CD14-positive monocyte (primary cell): ENCODE measurements at regions not wholly inside any gene's neighbourhood (a gene's known extent, or its start where the extent isn't known, plus 50 kb on each side); places are given as distances from the start of the nearest gene placed in this dataset.

Experiments
- DNase-seq, 3 donors: peaks; one replicate each; pipeline ENCODE4 v3.0.0-alpha.2; 2011 to 2022
- H2AFZ ChIP-seq: 2 replicates; pipeline ENCODE4 v1.6.0; 2012; ENCODE audit warnings: mild to moderate bottlenecking, low read depth, low read length, inconsistent platforms; ENCODE audit not compliant: insufficient read depth, poor library complexity, severe bottlenecking
- H3K27ac ChIP-seq, 2 donors: 1 replicate in 1 of 2; 2 replicates in 1 of 2; pipeline ENCODE4 v1.5.1; 2012 to 2013; ENCODE audit warnings: low read length in 2 of 2, control low read depth in 1 of 2, inconsistent platforms in 1 of 2, low read depth in 1 of 2, mild to moderate bottlenecking in 1 of 2
- H3K27me3 ChIP-seq, 2 donors: one replicate each; pipeline versions ENCODE4 v1.6.0 to v1.6.1; 2011 to 2013; ENCODE audit warnings: low read length in 2 of 2; ENCODE audit not compliant: control insufficient read depth in 2 of 2, insufficient read depth in 2 of 2
- H3K36me3 ChIP-seq, 2 donors: replicated peaks in 1 of 2; 1 replicate in 1 of 2; 2 replicates in 1 of 2; pipeline versions ENCODE4 v1.5.1 to v1.6.1; 2012 to 2013; ENCODE audit warnings: low read length in 2 of 2, control low read depth in 1 of 2, inconsistent platforms in 1 of 2, mild to moderate bottlenecking in 1 of 2; ENCODE audit not compliant: insufficient read depth in 2 of 2, control insufficient read depth in 1 of 2
- H3K4me1 ChIP-seq, 2 donors: 1 replicate in 1 of 2; 2 replicates in 1 of 2; pipeline versions ENCODE4 v1.5.1 to v1.6.1; 2012 to 2013; ENCODE audit warnings: low read length in 2 of 2, control low read depth in 1 of 2, inconsistent platforms in 1 of 2, mild to moderate bottlenecking in 1 of 2, moderate library complexity in 1 of 2; ENCODE audit not compliant: insufficient read depth in 2 of 2, control insufficient read depth in 1 of 2
- H3K4me2 ChIP-seq: replicated peaks from 2 replicates; pipeline ENCODE3; 2012; ENCODE audit warnings: low read length, moderate library complexity, mild to moderate bottlenecking; ENCODE audit not compliant: poor library complexity, severe bottlenecking; ENCODE audit errors: extremely low read depth
- H3K4me3 ChIP-seq, 3 experiments: fragments of 200-600 bp in 1 of 3; sonication (generic) in 1 of 3; replicated peaks in 1 of 3; 1 replicate in 2 of 3; 2 replicates in 1 of 3; pipeline ENCODE4 v1.5.1; 2011 to 2013; ENCODE audit warnings: low read length in 3 of 3, mild to moderate bottlenecking in 3 of 3, control low read depth in 2 of 3, low read depth in 2 of 3, inconsistent platforms in 1 of 3, moderate library complexity in 1 of 3
- H3K79me2 ChIP-seq: 2 replicates; pipeline ENCODE4 v1.6.0; 2012; ENCODE audit warnings: mild to moderate bottlenecking, control low read depth, inconsistent platforms, low read length, moderate library complexity; ENCODE audit not compliant: insufficient read depth
- H3K9ac ChIP-seq: 2 replicates; pipeline ENCODE4 v1.6.0; 2017; ENCODE audit warnings: low read length, mild to moderate bottlenecking; ENCODE audit not compliant: insufficient read depth, poor library complexity, severe bottlenecking
- H3K9me3 ChIP-seq, 2 donors: replicated peaks in 1 of 2; 1 replicate in 1 of 2; 2 replicates in 1 of 2; pipeline versions ENCODE4 v1.5.1 to v1.6.1; 2012 to 2013; ENCODE audit warnings: low read length in 2 of 2, control low read depth in 1 of 2; ENCODE audit not compliant: control insufficient read depth in 1 of 2, insufficient read depth in 1 of 2
- H4K20me1 ChIP-seq: 2 replicates; pipeline ENCODE4 v1.6.0; 2012; ENCODE audit warnings: mild to moderate bottlenecking, low read length, control low read depth, moderate library complexity; ENCODE audit not compliant: insufficient read depth
- H3K27ac Mint-ChIP-seq, 7 donors: one replicate each; pipeline ENCODE4 v1.8.0; 2020; ENCODE audit warnings: mild to moderate bottlenecking in 7 of 7, mixed read lengths in 7 of 7, moderate library complexity in 6 of 7, inconsistent platforms in 2 of 7
- H3K27me3 Mint-ChIP-seq, 3 donors: one replicate each; pipeline ENCODE4 v1.8.0; 2021 to 2022; ENCODE audit warnings: low read depth in 3 of 3, mild to moderate bottlenecking in 3 of 3, mixed read lengths in 3 of 3, moderate library complexity in 3 of 3, inconsistent platforms in 1 of 3
- H3K36me3 Mint-ChIP-seq, 2 donors: one replicate each; pipeline ENCODE4 v1.8.0; 2020; ENCODE audit warnings: mixed read lengths in 2 of 2, inconsistent platforms in 1 of 2, mild to moderate bottlenecking in 1 of 2
- H3K4me1 Mint-ChIP-seq: one replicate; pipeline ENCODE4 v1.8.0; 2020; ENCODE audit warnings: mild to moderate bottlenecking, mixed read lengths
- H3K4me3 Mint-ChIP-seq, 2 donors: one replicate each; pipeline ENCODE4 v1.8.0; 2020; ENCODE audit warnings: mild to moderate bottlenecking in 2 of 2, mixed read lengths in 2 of 2, moderate library complexity in 1 of 2
- H3K9me3 Mint-ChIP-seq, 7 donors: one replicate each; pipeline ENCODE4 v1.8.0; 2020 to 2022; ENCODE audit warnings: mixed read lengths in 7 of 7, mild to moderate bottlenecking in 6 of 7, moderate library complexity in 6 of 7, inconsistent platforms in 2 of 7
- WGBS: methylation state at CpG from one replicate; pipeline ENCODE4 v1.1.5; 2013; ENCODE audit warnings: missing lambda C conversion rate; ENCODE audit not compliant: insufficient coverage; 5-methylcytosine and 5-hydroxymethylcytosine counted together
- intact Hi-C, 2 donors: fragments of 100-400 bp; cut with micrococcal nuclease; formaldehyde crosslinking; loops; one replicate each; pipeline versions ENCODE4 v1.15.0 to v1.15.1; 2023
- TF ChIP-seq, protein P1 (sequence below): fragments of 200-600 bp; IDR thresholded peaks from one replicate; pipeline ENCODE4 v1.8.0; 2022; ENCODE audit warnings: antibody characterized with exemption, mild to moderate bottlenecking

DNA sequence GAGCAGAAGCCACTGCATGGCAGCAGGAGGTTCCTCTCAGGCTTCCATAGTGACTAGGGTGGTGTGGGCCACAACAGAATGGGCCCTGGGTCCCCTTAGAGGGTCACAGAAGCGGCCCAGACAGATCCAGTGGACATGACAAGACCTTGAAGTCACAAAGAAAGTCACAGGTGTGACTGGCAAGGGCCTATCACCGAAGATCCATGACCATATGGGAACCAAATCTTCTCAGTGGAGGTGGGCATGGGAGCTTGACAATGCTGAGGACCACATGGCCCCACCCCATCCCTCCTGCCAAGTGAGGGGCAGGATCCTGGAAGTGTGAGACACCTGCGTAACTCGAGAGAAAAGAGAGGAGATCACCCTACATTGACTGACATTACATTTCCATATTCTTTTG is 332.4 kb downstream of the MSX2 start:
- H3K36me3 ChIP-seq = no peaks in the 10 kb centered on the region
- H3K4me3 ChIP-seq = no peak overlapping the region
- no peak overlapping the region for H3K27ac ChIP-seq
- no peaks in the 10 kb centered on the region for H4K20me1 ChIP-seq
- no peak overlapping the region for H3K9ac ChIP-seq
- H3K27me3 Mint-ChIP-seq = peaks cover 10 to 25% (median 12%) of the 10 kb centered on the region in 3 donors
- H3K4me1 Mint-ChIP-seq = no peaks in the 10 kb centered on the region
- TF ChIP-seq, protein P1, sequence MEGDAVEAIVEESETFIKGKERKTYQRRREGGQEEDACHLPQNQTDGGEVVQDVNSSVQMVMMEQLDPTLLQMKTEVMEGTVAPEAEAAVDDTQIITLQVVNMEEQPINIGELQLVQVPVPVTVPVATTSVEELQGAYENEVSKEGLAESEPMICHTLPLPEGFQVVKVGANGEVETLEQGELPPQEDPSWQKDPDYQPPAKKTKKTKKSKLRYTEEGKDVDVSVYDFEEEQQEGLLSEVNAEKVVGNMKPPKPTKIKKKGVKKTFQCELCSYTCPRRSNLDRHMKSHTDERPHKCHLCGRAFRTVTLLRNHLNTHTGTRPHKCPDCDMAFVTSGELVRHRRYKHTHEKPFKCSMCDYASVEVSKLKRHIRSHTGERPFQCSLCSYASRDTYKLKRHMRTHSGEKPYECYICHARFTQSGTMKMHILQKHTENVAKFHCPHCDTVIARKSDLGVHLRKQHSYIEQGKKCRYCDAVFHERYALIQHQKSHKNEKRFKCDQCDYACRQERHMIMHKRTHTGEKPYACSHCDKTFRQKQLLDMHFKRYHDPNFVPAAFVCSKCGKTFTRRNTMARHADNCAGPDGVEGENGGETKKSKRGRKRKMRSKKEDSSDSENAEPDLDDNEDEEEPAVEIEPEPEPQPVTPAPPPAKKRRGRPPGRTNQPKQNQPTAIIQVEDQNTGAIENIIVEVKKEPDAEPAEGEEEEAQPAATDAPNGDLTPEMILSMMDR = no peak
- H3K9me3 Mint-ChIP-seq = no peaks in the 10 kb centered on the region
- H3K4me1 ChIP-seq = no peaks in the 10 kb centered on the region
- intact Hi-C loops = no loop called here
- H3K9me3 ChIP-seq = no peaks in the 10 kb centered on the region
- no peak overlapping the region for H2AFZ ChIP-seq
- no peak overlapping the region for H3K4me3 Mint-ChIP-seq
- peaks cover 0 to 14% of the 10 kb centered on the region in 2 donors for H3K27me3 ChIP-seq
- no peak overlapping the region for H3K27ac Mint-ChIP-seq
- no peaks in the 10 kb centered on the region for H3K36me3 Mint-ChIP-seq
- no peaks in the 10 kb centered on the region for H3K79me2 ChIP-seq
- H3K4me2 ChIP-seq = no peak overlapping the region
- WGBS = 95% methylated on average over 2 of the region's 4 CpGs
- DNase-seq = no peak

- no peaks in the 10 kb centered on the region for H3K4me1 ChIP-seq
These were observed 329.9 kb downstream of the MSX2 start for GRCh38 chr5:175054243-175054642.

More at GRCh38 chr5:175054243-175054642, 329.9 kb downstream of the MSX2 start:
- no peak for DNase-seq
- no peak overlapping the region for H3K27ac ChIP-seq
- H3K9me3 Mint-ChIP-seq = peaks cover 0 to 2% (median 0%) of the 10 kb centered on the region in 7 donors
- H3K9ac ChIP-seq = no peak overlapping the region
- H3K27me3 Mint-ChIP-seq = peaks cover 0 to 6% (median 0%) of the 10 kb centered on the region in 3 donors
- H3K36me3 Mint-ChIP-seq = no peaks in the 10 kb centered on the region
- H3K79me2 ChIP-seq = no peaks in the 10 kb centered on the region
- H3K9me3 ChIP-seq = no peaks in the 10 kb centered on the region
- H3K27ac Mint-ChIP-seq = no peak overlapping the region
- intact Hi-C loops = no loop called here
- H3K27me3 ChIP-seq = peaks cover 0 to 4% of the 10 kb centered on the region in 2 donors
- no peaks in the 10 kb centered on the region for H3K4me1 Mint-ChIP-seq
- no peaks in the 10 kb centered on the region for H3K36me3 ChIP-seq
- H2AFZ ChIP-seq = no peak overlapping the region
- no peak overlapping the region for H3K4me3 Mint-ChIP-seq
- no peak overlapping the region for H3K4me3 ChIP-seq
- TF ChIP-seq, protein P1 = no peak
- H4K20me1 ChIP-seq = no peaks in the 10 kb centered on the region
- no CpG with 5 or more reads among the region's 3 CpGs for WGBS
- no peak overlapping the region for H3K4me2 ChIP-seq
